Renal cortical epithelial cell (primary cell): ENCODE measurements at regions not wholly inside any gene's neighbourhood (a gene's known extent, or its start where the extent isn't known, plus 50 kb on each side); places are given as distances from the start of the nearest gene placed in this dataset.

Experiments used
- DNase-seq: peaks from one replicate; pipeline ENCODE4 v3.0.0-alpha.2; 2011; ENCODE audit warnings: low read depth

DNA sequence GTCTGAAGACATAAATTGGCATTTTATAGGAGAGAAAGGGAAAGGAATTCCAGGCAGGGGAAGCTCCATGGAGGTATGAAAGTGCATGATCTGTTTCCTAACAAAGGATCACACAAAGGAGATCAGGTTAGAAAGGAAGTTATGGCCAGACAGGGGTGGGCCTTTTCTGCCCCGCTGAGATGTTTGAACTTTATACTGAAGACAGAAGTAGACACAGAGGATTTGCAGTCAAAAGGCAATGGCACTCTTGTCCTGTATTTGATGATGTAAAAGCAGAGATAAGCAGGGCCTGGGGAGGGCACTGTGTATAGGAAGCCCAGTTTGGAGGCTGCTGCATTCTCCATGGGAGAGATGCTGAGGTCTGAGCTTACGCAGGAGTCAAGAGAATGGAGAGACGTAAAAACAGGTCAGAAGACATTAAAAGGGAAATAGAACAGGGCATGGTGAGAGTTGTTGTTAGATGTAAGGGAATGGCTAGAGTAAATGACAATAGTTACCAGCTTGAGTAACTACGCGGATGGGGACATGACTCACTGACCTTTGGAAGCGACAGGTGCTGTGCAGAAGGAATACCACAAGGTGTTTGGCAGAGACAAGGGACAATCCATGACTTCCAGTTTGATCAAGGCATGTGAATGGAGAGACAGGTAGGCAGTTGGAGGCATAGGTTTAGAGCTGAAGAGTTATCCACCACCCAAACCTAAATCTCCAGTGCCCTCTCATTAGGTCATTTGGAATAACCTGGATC lies 190.6 kb upstream of the SASH1 start:
- DNase-seq = no peak

- DNase-seq = no peak
Measured at GRCh38 chr6:148154668-148155067, 188.0 kb upstream of the SASH1 start.

GRCh38 chr6:148155293-148155692 lies 187.3 kb upstream of the SASH1 start:
- DNase-seq = no peak

DNA sequence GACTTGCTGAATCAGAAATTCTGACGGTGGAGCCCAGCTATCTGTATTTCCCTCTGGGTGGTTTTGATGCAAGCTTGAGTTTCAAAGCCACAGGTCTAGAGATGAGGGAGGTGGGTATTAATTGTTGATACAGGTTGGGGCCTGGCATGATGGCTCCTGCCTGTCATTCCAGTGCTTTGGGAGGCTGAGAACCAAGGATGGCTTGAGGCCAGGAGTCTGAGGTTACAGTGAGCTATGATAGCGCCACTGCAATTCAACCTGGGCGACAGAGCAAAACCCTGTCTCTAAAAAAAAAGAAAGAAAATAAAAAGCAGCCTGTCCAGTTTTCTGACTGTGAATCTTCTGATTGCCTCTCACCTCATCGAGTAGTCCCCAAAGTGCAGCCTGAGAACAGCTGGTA lies 184.8 kb upstream of the SASH1 start:
- DNase-seq = peak; percentile 62

DNA sequence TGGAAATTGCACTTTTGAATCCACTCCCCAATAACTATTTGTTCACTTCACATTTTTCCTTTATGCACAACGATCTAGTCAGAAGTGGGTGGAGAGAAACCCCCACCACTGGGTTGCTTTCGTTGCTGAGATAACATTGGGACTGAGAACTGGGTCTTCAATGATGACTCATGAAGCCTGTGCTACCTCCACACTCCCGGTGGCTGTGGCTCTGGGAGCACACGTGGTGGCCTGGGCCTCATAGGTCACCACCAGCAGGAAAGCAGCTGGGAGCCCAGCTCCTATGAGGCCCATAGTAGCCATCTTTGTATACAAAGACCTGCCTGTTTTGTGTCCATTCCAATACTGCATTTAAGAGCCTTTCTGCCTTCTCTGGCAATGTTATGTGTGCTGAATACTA lies 178.0 kb upstream of the SASH1 start:
- no peak for DNase-seq

DNA sequence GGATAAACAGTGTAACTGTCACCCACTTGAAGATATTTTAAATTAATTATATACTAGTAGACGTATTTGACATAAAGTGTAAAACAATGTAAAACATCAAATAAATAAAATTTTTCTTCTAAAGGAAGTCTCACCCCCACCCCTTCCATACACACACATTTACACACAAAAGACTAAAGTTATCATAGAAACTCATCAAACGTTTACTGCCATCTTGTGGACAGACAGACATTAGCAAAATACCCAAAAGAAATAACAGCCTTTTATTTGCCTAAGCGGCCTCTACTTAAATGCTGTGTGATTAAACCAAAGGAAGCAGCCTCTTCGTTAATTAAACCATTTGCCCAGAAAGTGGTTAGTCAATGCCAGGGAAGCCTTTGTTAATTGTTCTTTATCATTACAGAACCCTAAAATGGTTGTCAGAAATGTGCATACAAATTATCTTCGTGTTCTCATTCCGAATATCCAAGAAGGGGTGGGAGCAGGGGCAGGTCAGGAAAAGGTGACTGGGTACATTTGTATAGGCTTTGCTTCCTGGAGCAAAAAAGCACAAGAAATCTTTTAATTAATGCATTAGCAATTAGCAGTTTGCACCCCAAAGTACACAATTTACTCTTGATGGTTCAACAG lies 176.2 kb upstream of the SASH1 start:
- peak; percentile 66 for DNase-seq

GRCh38 chr6:148169706-148170105 lies 172.9 kb upstream of the SASH1 start:
- no peak for DNase-seq

DNA sequence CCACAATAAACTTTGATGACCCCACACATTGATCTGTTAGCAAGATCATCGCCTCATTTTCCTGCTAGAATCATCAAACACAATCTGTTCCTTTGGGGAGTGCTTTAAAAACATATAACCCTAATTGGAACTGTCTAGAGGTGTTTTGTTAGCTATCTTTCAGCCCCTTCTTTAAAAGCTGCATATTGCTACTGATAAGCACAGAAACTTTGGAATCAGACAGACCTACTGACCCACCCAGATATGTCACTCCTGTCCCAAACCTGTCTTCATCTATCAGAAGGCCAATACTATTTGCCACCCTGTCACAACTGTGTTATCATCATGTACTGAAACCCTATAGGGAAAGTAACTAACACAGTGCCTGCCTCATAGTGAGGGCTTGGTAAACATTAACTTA lies 172.4 kb upstream of the SASH1 start:
- no peak for DNase-seq

GRCh38 chr6:148173548-148173947 lies 169.1 kb upstream of the SASH1 start:
- DNase-seq = no peak

DNA sequence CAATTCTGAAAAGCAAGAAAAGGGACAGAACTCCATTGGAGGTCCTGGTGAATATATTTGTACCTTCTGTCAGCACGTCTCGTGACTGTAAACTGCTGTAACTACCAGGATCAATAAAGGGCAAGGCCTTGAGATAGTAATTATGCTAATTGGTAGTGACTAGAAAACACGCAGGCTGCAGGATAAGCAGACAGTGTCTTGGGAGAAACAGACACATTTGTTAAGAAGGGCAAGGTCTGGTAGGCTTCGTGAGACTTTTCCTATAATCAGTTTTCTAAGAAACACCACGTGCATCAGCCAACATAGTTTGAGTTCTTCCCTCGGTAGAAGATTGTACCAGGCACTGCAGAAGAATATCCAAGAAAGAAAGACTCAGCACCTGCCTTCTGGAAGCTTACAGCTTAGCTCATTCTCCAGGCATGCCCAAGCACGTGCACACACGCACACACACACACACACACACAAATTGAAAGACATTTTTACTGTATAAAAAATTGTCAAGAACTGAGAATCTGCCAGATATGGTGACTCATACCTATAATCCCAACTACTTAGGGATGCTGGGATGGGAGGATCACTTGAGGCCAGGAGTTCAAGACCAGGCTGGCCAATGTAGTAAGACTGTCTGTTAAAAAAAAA lies 167.0 kb upstream of the SASH1 start:
- no peak for DNase-seq

DNA sequence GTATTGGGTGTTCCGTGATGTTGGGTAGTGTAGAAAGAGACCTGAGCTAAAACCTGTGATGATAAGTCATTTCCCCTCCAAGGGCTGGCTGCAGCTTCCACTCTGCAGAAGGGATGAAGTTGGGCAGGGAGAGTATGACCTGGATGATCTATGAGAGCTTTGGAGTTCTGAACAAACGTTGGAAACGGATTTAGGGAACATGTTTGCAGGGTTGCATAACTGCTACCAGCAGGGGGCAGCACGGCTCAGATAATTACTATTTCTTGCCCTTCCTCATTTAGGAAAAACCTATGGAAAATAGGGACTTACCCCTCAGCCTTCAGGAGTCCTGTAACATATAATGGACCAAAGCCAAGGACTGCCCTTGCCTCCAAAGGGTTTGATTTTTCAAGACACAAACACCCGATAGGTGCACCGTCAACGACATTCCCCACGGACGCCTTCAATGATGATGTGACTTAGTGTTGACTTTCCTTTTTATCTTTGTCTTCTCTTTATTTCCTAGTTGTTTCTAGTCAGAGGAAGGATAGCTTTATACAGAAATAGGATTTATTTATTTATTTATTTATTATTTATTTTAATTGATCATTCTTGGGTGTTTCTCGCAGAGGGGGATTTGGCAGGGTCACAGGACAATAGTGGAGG lies 164.9 kb upstream of the SASH1 start:
- peak; percentile 41 for DNase-seq

DNA sequence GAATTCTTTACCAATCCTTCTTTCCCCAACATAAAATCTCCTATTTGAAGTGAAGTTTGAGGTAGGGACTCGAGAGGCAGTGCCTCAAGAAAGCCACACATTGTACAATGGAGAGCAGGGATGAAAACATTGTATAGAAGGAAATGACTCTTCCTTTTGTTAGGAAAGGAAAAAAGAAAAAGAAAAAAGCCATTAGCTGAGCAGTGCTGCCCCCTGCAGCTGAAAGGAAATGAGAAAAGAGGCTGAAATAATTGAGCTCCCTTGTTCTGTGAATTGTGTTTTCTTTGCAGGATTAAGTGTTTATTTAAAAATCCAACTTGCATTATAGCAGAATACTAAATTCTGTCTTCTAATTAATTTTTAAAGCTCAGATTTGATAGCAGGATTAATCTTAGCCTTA lies 162.9 kb upstream of the SASH1 start:
- DNase-seq = peak; percentile 13

DNA sequence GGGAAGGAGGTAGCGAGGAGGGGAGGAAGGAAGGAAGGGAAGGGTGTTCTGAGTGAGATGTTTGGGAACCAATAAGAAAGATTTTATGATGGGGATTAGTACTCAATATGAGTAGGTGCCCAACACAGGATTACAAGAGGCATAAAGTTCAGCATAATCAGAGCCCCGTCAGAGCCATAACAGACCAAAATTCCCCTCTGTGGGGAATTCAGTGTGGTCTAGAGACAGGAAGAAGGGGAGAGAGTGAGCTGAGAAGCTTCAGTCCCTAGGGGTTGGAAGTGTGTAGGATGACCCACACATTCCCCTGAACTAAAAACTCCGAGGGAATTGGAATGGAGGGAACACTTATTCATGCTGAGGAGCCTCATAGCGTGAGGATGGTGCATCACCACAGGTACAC lies 160.3 kb upstream of the SASH1 start:
- no peak for DNase-seq

- DNase-seq = no peak
Measured at GRCh38 chr6:148183776-148184175, 158.9 kb upstream of the SASH1 start.

GRCh38 chr6:148186916-148187315 lies 155.7 kb upstream of the SASH1 start:
- DNase-seq = peak; percentile 63

DNA sequence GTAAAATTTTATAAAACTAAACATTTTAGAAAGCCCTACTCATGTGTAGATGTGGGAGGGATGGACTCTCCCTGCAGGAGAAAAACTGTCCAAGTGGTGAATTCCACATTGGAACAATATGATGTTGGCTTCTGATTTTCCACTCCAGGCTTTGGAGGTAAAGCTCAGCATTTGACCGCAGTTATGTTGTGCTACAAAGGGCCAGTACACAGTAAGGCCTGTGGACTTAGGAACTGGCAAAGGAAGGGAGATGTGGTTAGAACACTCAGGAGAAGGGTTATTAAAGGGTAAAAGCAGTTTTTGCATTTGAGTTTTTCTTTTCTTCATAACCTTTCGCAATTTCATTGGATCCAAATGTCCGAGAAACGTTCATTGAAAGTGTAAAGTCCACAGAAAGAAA lies 150.3 kb upstream of the SASH1 start:
- peak; percentile 85 for DNase-seq

DNA sequence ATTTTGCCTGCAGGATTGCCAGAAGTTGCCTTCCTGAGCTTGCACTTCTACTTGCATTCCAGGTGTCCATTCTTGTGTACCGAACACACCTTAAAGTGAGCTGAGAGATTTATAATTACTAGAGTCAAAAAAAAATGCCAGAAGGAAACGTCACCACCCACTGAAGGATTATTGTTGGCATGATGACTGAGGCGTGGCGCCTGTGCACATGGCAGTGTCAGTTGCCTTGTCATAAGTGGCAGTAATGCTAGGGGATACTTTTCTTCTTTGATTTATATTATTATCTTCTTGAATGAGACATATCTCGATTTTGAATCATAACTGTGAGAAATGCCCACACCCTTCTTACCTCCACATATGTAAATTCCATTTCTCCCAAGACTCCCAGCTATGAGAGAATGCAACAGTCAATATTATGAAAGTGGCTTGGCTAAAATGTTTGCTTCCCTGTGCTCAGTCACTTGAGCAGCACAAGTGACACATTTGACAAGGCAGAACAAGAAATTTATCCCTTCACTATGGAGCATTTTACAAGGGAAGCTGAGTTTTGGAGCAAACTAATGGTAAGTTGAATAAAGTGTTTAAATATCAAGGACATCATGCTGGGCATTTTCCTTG lies 149.5 kb upstream of the SASH1 start:
- DNase-seq = peak; percentile 96

GRCh38 chr6:148195511-148195910 lies 147.1 kb upstream of the SASH1 start:
- DNase-seq = peak; percentile 39

GRCh38 chr6:148199584-148199983 lies 143.1 kb upstream of the SASH1 start:
- DNase-seq = no peak

GRCh38 chr6:148200293-148200692 lies 142.3 kb upstream of the SASH1 start:
- no peak for DNase-seq

- DNase-seq = no peak
Measured at GRCh38 chr6:148200781-148201180, 141.9 kb upstream of the SASH1 start.

GRCh38 chr6:148203281-148203925 lies 139.2 kb upstream of the SASH1 start:
- no peak for DNase-seq
